OCI-LY3 (cell line): ENCODE measurements at regions not wholly inside any gene's neighbourhood (a gene's known extent, or its start where the extent isn't known, plus 50 kb on each side); places are given as distances from the start of the nearest gene placed in this dataset.
A peak's percentile ranks its signal among the peaks of the same experiment; 100 is the strongest.

Experiments
- H2AFZ ChIP-seq: fragments of 200-600, 300-600 bp; shearing (Covaris generic); 2 replicates; pipeline ENCODE4 v1.6.0; 2014; ENCODE audit warnings: antibody characterized with exemption, low read depth, low read length
- H3K27ac ChIP-seq: fragments of 200-600, 300-600 bp; sonication (generic); 2 replicates; pipeline ENCODE4 v1.5.1; 2014; ENCODE audit warnings: mild to moderate bottlenecking, low read length, moderate library complexity, mixed read lengths
- H3K27me3 ChIP-seq: fragments of 200-600, 300-600 bp; sonication (generic); 2 replicates; pipeline ENCODE4 v1.6.1; 2014; ENCODE audit warnings: low read depth, low read length, mixed read lengths
- H3K36me3 ChIP-seq: fragments of 200-600, 300-600 bp; sonication (generic); replicated peaks from 2 replicates; pipeline ENCODE3; 2014; ENCODE audit warnings: low read depth, low read length, mixed read lengths
- H3K4me1 ChIP-seq: fragments of 300-600, 200-600 bp; sonication (generic); 2 replicates; pipeline ENCODE4 v1.6.1; 2014; ENCODE audit warnings: low read length, mixed read lengths
- H3K4me2 ChIP-seq: fragments of 200-600, 300-600 bp; sonication (generic); 2 replicates; pipeline ENCODE4 v1.6.1; 2014; ENCODE audit warnings: low read length, mixed read lengths
- H3K4me3 ChIP-seq: fragments of 300-600, 200-600 bp; sonication (generic); 2 replicates; pipeline ENCODE4 v1.5.1; 2014; ENCODE audit warnings: antibody characterized with exemption, mild to moderate bottlenecking, low read length, moderate library complexity
- H3K79me2 ChIP-seq: fragments of 300-600, 200-600 bp; shearing (Covaris generic); 2 replicates; pipeline ENCODE4 v1.6.1; 2014; ENCODE audit warnings: mild to moderate bottlenecking, low read length, mixed read lengths
- H3K9ac ChIP-seq: fragments of 300-600, 200-600 bp; shearing (Covaris generic); 2 replicates; pipeline ENCODE4 v1.6.0; 2014; ENCODE audit warnings: mild to moderate bottlenecking, low read length, moderate library complexity
- H3K9me3 ChIP-seq: fragments of 200-600, 300-600 bp; shearing (Covaris generic); 2 replicates; pipeline ENCODE4 v1.6.1; 2014; ENCODE audit warnings: low read length, mixed read lengths; ENCODE audit not compliant: insufficient read depth
- H4K20me1 ChIP-seq: fragments of 200-600, 300-600 bp; sonication (generic); 2 replicates; pipeline ENCODE4 v1.6.1; 2016; ENCODE audit warnings: low read length, mixed read lengths; ENCODE audit not compliant: insufficient read depth
- EZH2phosphoT487 ChIP-seq: fragments of 200-600 bp; shearing (Covaris generic); IDR thresholded peaks from 2 replicates; pipeline ENCODE4 v1.6.1; 2018; ENCODE audit warnings: antibody characterized with exemption, mixed run types, low read depth
- TF ChIP-seq, protein P1 (sequence below): fragments of 200-600, 300-600 bp; sonication (generic); IDR thresholded peaks from 2 replicates; pipeline ENCODE4 v1.5.1; 2014; ENCODE audit warnings: antibody characterized with exemption, low read length, low read depth

GRCh38 chr14:25136811-25137210, 86.9 kb upstream of the STXBP6 start:
- TF ChIP-seq, protein P1, sequence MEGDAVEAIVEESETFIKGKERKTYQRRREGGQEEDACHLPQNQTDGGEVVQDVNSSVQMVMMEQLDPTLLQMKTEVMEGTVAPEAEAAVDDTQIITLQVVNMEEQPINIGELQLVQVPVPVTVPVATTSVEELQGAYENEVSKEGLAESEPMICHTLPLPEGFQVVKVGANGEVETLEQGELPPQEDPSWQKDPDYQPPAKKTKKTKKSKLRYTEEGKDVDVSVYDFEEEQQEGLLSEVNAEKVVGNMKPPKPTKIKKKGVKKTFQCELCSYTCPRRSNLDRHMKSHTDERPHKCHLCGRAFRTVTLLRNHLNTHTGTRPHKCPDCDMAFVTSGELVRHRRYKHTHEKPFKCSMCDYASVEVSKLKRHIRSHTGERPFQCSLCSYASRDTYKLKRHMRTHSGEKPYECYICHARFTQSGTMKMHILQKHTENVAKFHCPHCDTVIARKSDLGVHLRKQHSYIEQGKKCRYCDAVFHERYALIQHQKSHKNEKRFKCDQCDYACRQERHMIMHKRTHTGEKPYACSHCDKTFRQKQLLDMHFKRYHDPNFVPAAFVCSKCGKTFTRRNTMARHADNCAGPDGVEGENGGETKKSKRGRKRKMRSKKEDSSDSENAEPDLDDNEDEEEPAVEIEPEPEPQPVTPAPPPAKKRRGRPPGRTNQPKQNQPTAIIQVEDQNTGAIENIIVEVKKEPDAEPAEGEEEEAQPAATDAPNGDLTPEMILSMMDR, result no peak
- no peak for TF ChIP-seq EZH2phosphoT487
- peaks cover 9% of the 10 kb centered on the region for H3K4me1 ChIP-seq
- no peaks in the 10 kb centered on the region for H3K79me2 ChIP-seq
- no peak overlapping the region for H3K4me2 ChIP-seq
- H3K36me3 ChIP-seq, result no peaks in the 10 kb centered on the region
- no peaks in the 10 kb centered on the region for H4K20me1 ChIP-seq
- no peak overlapping the region for H3K27ac ChIP-seq
- H3K4me3 ChIP-seq, result no peak overlapping the region
- H3K27me3 ChIP-seq, result peaks cover 27% of the 10 kb centered on the region
- no peak overlapping the region for H2AFZ ChIP-seq
- H3K9ac ChIP-seq, result no peak overlapping the region
- no peaks in the 10 kb centered on the region for H3K9me3 ChIP-seq

GRCh38 chr14:25134184-25134583, 84.2 kb upstream of the STXBP6 start:
- Histone ChIP-seq H3K9ac (no peak overlapping the region), H3K27ac (no peak overlapping the region), H3K4me1 (peaks cover 16% of the 10 kb centered on the region), H3K79me2 (no peaks in the 10 kb centered on the region), H3K4me2 (no peak overlapping the region), H3K4me3 (no peak overlapping the region), H4K20me1 (no peaks in the 10 kb centered on the region), H2AFZ (no peak overlapping the region), H3K36me3 (no peaks in the 10 kb centered on the region), H3K9me3 (no peaks in the 10 kb centered on the region), H3K27me3 (peaks cover 27% of the 10 kb centered on the region)
- TF ChIP-seq, protein P1, result no peak
- no peak for TF ChIP-seq EZH2phosphoT487

- Histone ChIP-seq H3K4me1 (peaks cover 21% of the 10 kb centered on the region), H3K27ac (no peak overlapping the region), H3K9ac (peak overlapping the region; percentile 24; the same call in 1 of the 2 replicates), H3K9me3 (no peaks in the 10 kb centered on the region), H3K79me2 (no peaks in the 10 kb centered on the region), H3K4me3 (peak overlapping the region; percentile 74), H4K20me1 (no peaks in the 10 kb centered on the region), H3K4me2 (peak overlapping the region; percentile 90), H3K27me3 (peaks cover 27% of the 10 kb centered on the region), H2AFZ (peak overlapping the region; percentile 67), H3K36me3 (no peaks in the 10 kb centered on the region)
- TF ChIP-seq, protein P1, result peak; percentile 82
- TF ChIP-seq EZH2phosphoT487, result no peak
Observed at GRCh38 chr14:25132732-25133422, 82.9 kb upstream of the STXBP6 start.

DNA sequence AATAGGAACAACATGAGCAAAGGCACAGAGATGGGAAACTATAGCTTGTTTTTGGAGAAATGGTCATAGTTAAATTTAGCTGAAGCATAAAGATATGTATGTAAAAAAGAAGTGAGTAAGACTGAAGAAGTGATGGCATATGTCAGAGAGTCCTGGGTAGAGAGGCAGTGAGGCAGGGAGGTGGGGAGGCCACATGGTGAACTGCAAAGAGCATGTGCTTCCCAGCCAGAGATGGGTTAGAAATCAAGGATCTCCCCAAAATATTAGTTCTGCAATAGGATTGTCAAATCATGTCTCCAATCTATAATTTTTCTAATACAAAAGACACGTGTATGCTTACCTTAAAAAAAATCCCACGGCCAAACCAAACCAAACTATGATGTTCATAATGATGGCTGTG, 82.1 kb upstream of the STXBP6 start:
- peak overlapping the region; percentile 90 for H3K4me2 ChIP-seq
- H3K4me3 ChIP-seq, result peak overlapping the region; percentile 74
- peak overlapping the region; percentile 24; the same call in 1 of the 2 replicates for H3K9ac ChIP-seq
- H3K79me2 ChIP-seq, result no peaks in the 10 kb centered on the region
- H3K27me3 ChIP-seq, result peaks cover 27% of the 10 kb centered on the region
- no peak overlapping the region for H3K27ac ChIP-seq
- no peaks in the 10 kb centered on the region for H3K9me3 ChIP-seq
- TF ChIP-seq, protein P1, result no peak
- TF ChIP-seq EZH2phosphoT487, result no peak
- H3K36me3 ChIP-seq, result no peaks in the 10 kb centered on the region
- no peaks in the 10 kb centered on the region for H4K20me1 ChIP-seq
- H2AFZ ChIP-seq, result peak overlapping the region; percentile 67
- peaks cover 21% of the 10 kb centered on the region for H3K4me1 ChIP-seq
